ENCODE measurements at regions not wholly inside any gene's neighbourhood (a gene's known extent, or its start where the extent isn't known, plus 50 kb on each side); places are given as distances from the start of the nearest gene placed in this dataset.

DNA sequence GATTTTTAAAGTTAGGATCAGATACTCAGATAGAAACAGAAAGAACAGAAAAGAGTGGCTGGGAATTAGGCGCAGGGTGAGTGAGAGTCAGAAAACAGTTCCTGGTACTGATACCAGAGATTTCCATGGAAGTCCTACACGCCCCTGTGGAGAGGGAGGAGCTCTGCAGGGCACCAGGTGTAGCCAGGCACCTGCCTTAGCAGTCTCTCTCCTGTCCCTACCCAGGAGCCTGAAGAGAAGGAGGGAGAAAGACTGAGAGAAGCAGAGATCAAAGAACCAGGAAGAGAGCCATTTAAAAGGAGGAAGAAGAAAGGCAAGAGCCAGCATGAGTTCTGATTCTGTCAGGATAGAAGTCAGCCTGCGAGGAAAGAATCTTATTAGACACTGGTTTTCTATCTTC is 65.0 kb downstream of the CBLN1 start:
- no peak for DNase-seq (ENCODE audit: low spot score)
- no peak overlapping the region for H3K27ac ChIP-seq
- POLR2A ChIA-PET (ENCODE audit: low non-redundant PET), result no interaction called here
- TF ChIP-seq CTCF (conservative IDR thresholded peaks at IDR 0.05; ENCODE audit: low read depth), result no peak
- CTCF ChIA-PET, result no interaction called here

DNA sequence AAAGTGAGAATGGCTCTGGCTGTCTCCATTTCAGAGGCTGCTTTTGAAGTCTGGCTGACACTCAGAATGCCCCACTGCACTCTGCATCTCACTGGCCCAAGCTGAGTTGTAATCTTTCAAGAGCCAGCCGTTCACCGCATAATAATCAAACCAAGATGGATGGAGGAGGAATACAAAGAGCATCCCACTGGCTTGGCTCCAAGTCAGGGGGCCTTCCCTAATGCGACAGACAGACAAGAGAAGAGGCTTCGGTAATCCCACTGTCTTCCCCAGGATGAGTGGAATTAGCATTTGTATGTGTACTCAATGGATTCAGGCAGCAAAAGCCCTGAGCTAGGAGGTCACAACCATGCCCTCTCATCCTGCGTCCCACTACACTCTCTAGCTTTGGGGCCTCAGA is 68.0 kb downstream of the CBLN1 start:
- CTCF ChIA-PET, result no interaction called here
- no peak for TF ChIP-seq CTCF (conservative IDR thresholded peaks at IDR 0.05; ENCODE audit: low read depth)
- POLR2A ChIA-PET (ENCODE audit: low non-redundant PET), result no interaction called here
- DNase-seq (ENCODE audit: low spot score), result no peak
- no peak overlapping the region for H3K27ac ChIP-seq

GRCh38 chr16:49204191-49204590 is 77.4 kb downstream of the CBLN1 start:
- no peak for DNase-seq (ENCODE audit: low spot score)
- ChIA-PET POLR2A (ENCODE audit: low non-redundant PET) (no interaction called here), CTCF (no interaction called here)
- no peak for TF ChIP-seq CTCF (conservative IDR thresholded peaks at IDR 0.05; ENCODE audit: low read depth)
- H3K27ac ChIP-seq, result no peak overlapping the region

GRCh38 chr16:49203361-49203760 is 78.3 kb downstream of the CBLN1 start:
- TF ChIP-seq CTCF (conservative IDR thresholded peaks at IDR 0.05; ENCODE audit: low read depth), result no peak
- ChIA-PET POLR2A (ENCODE audit: low non-redundant PET) (no interaction called here), CTCF (no interaction called here)
- no peak for DNase-seq (ENCODE audit: low spot score)
- no peak overlapping the region for H3K27ac ChIP-seq

DNA sequence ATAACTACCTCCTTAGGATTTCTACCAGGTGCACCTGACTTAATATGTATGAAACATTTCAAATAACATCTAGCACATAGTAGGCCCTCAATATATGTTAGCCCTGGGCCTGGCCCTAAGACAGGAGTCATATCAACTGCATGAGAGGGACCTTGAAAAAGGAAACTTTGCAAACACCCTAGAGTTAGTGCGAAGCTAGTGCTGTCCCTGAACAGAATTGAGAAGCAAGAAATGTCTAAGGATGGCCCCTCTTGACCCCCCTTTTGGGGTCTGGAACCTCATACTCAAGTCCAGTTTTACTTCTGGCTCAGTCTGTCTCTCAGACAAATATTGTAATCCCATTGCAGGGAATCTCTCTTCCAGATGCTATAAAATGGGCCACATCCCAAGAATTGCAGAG is 80.5 kb downstream of the CBLN1 start:
- no peak for DNase-seq (ENCODE audit: low spot score)
- no peak overlapping the region for H3K27ac ChIP-seq
- ChIA-PET POLR2A (ENCODE audit: low non-redundant PET) (no interaction called here), CTCF (interaction anchor here (0.7 kb wide), 1 partner anchor 316 kb away, joined by 3 read pairs; no protein-coding TSS in a partner anchor)
- TF ChIP-seq CTCF (conservative IDR thresholded peaks at IDR 0.05; ENCODE audit: low read depth), result no peak

DNA sequence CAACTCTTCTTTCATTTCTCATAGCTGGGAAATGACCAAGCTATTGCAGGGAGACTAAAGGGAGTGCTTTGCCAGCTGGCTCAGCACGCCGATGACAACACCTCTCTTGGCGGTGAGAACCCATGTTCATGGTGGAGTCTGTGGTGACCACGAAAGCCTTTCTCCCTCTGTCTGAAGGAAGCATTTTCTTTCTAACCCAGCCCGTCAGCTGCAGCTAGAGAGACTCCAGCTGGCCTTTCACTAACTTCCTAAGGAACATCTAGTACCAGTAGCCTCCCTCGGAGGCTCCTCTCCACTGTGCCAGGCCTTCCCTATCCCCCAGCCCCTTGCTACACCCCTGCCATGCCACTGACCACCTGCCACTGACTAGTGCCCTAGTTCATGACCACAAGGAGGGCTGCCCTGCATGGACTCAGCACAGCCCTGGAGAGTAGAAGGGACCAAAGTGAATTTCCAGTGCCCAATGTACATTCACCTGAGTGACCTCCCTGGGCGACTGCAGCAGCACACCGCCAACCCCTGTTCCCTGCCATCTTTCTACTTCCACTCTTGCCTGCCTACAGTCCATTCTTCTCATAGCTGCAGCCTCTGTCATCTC is 81.3 kb downstream of the CBLN1 start:
- ChIA-PET POLR2A (ENCODE audit: low non-redundant PET) (no interaction called here), CTCF (interaction anchor here (0.7 kb wide), 1 partner anchor 315 kb away, joined by 3 read pairs; no protein-coding TSS in a partner anchor)
- no peak overlapping the region for H3K27ac ChIP-seq
- TF ChIP-seq CTCF (conservative IDR thresholded peaks at IDR 0.05; ENCODE audit: low read depth), result no peak
- no peak for DNase-seq (ENCODE audit: low spot score)

DNA sequence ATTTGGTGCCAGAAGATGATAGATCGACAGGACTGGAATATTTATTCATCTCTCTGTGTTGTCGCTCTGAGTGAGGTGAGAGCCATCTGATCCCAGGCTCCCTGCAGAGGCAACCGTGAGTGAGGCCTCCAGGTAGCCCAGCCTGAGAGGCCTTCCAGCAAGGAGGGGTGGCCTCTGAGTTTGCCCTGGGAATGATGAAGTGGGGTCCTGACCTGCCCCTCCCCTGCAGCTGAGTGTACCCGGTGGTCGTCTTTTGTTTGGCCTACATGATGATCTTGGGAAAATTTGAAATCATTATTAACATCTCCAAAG is 86.4 kb downstream of the CBLN1 start:
- no peak for TF ChIP-seq CTCF (conservative IDR thresholded peaks at IDR 0.05; ENCODE audit: low read depth)
- DNase-seq (ENCODE audit: low spot score), result no peak
- POLR2A ChIA-PET (ENCODE audit: low non-redundant PET), result no interaction called here
- CTCF ChIA-PET, result interaction anchor here (0.6 kb wide), 1 partner anchor 25 kb away, joined by 3 read pairs; no protein-coding TSS in a partner anchor
- no peak overlapping the region for H3K27ac ChIP-seq

All from RWPE1 (cell line).